ENCODE measurements at regions not wholly inside any gene's neighbourhood (a gene's known extent, or its start where the extent isn't known, plus 50 kb on each side); places are given as distances from the start of the nearest gene placed in this dataset.
"Not testable (repeated sequence)": the region's sequence is repeated elsewhere in the genome, so short reads cannot be mapped to it uniquely, and the experiment has no call there.

GRCh38 chr7:159205833-159206232 is 61.2 kb upstream of the VIPR2 start:
- DNase-seq, result no peak

GRCh38 chr7:159204664-159205063 is 60.0 kb upstream of the VIPR2 start:
- no peak for DNase-seq

- not testable (repeated sequence) for DNase-seq
Measured at GRCh38 chr7:159203253-159203652, 58.6 kb upstream of the VIPR2 start.

GRCh38 chr7:159201722-159202330 is 57.2 kb upstream of the VIPR2 start:
- DNase-seq, result no peak

- DNase-seq, result no peak
Measured at GRCh38 chr7:159200421-159200820, 55.8 kb upstream of the VIPR2 start.

GRCh38 chr7:159198016-159198724 is 53.5 kb upstream of the VIPR2 start:
- no peak for DNase-seq

- DNase-seq, result no peak
Measured at GRCh38 chr7:159197066-159197975, 52.7 kb upstream of the VIPR2 start.

- no peak for DNase-seq
Measured at GRCh38 chr7:159196584-159196983, 51.9 kb upstream of the VIPR2 start.

GRCh38 chr7:159195946-159196345 is 51.3 kb upstream of the VIPR2 start:
- no peak for DNase-seq
